ENCODE measurements at regions not wholly inside any gene's neighbourhood (a gene's known extent, or its start where the extent isn't known, plus 50 kb on each side); places are given as distances from the start of the nearest gene placed in this dataset.

DNA sequence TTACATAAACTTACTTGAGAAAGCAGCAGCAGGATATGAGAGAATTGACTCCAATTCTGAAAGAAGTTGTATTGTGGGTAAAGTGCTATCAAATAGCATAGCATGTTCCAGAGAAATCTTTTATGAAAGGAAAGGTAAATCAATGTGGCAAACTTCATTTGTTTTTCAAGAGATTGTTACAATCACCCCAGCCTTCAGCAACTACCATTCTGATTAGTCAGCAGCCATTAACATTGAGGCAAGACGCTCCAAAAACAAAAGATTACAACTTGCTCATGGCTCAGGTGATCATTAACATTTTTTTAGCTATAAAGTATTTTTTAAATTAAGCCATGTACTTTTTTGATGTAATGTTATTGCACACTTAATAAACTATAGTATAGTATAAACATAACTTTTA lies 357.2 kb downstream of the TMEM135 start:
- TF ChIP-seq, protein P1, sequence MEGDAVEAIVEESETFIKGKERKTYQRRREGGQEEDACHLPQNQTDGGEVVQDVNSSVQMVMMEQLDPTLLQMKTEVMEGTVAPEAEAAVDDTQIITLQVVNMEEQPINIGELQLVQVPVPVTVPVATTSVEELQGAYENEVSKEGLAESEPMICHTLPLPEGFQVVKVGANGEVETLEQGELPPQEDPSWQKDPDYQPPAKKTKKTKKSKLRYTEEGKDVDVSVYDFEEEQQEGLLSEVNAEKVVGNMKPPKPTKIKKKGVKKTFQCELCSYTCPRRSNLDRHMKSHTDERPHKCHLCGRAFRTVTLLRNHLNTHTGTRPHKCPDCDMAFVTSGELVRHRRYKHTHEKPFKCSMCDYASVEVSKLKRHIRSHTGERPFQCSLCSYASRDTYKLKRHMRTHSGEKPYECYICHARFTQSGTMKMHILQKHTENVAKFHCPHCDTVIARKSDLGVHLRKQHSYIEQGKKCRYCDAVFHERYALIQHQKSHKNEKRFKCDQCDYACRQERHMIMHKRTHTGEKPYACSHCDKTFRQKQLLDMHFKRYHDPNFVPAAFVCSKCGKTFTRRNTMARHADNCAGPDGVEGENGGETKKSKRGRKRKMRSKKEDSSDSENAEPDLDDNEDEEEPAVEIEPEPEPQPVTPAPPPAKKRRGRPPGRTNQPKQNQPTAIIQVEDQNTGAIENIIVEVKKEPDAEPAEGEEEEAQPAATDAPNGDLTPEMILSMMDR (IDR thresholded peaks at IDR 0.05; ENCODE audit: insufficient read depth, low read length, poor library complexity, severe bottlenecking): no peak
- H3K4me3 ChIP-seq (replicated peaks; ENCODE audit: low read depth, low read length): no peak overlapping the region
- H3K36me3 ChIP-seq (ENCODE audit: control insufficient read depth, insufficient read depth, low read length): no peaks in the 10 kb centered on the region
- no peak for DNase-seq (ENCODE audit: extremely low read depth, insufficient read length)
- H3K27me3 ChIP-seq (replicated peaks; ENCODE audit: control insufficient read depth, insufficient read depth, low read length): no peaks in the 10 kb centered on the region

DNA sequence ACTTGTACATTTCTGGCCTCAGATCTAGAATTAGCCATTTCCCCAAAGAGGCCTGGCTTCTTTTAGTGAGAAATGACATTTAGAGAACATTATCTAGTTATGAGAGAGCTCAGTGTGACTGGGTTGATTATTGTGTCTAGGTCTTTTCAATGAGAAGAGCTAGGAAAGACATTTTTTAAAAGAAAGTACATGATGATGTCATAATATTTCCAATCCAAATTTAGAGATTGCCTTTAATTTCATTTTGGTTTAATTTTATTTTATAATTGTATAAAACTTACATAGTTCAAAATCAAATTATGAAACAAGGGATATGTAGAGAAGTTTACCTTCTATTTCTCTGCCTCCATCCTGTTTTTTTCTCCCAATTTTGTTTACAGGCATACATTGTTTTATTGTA lies 354.9 kb downstream of the TMEM135 start:
- Histone ChIP-seq H3K4me3 (replicated peaks; ENCODE audit: low read depth, low read length) (no peak overlapping the region), H3K36me3 (ENCODE audit: control insufficient read depth, insufficient read depth, low read length) (no peaks in the 10 kb centered on the region), H3K27me3 (replicated peaks; ENCODE audit: control insufficient read depth, insufficient read depth, low read length) (no peaks in the 10 kb centered on the region)
- no peak for DNase-seq (ENCODE audit: extremely low read depth, insufficient read length)
- TF ChIP-seq, protein P1 (IDR thresholded peaks at IDR 0.05; ENCODE audit: insufficient read depth, low read length, poor library complexity, severe bottlenecking): no peak

DNA sequence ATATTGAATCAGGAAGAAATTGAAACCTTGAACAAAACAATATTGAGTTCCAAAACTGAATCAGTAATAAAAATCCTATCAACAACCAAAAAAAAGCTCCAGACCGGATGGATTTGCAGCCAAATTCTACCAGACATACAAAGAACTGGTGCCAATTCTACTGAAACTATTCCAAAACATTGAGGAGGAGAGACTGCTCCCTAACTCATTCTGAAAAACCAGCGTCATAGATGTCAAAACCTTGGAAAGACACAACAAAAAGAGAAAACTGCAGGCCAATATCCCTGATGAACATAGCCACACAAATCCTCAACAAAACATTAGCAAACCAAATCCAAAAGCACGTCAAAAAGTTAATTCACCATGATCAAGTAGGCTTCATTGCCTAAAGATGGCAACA lies 353.8 kb downstream of the TMEM135 start:
- Histone ChIP-seq H3K4me3 (replicated peaks; ENCODE audit: low read depth, low read length) (no peak overlapping the region), H3K27me3 (replicated peaks; ENCODE audit: control insufficient read depth, insufficient read depth, low read length) (no peaks in the 10 kb centered on the region), H3K36me3 (ENCODE audit: control insufficient read depth, insufficient read depth, low read length) (no peaks in the 10 kb centered on the region)
- DNase-seq (ENCODE audit: extremely low read depth, insufficient read length): no peak
- TF ChIP-seq, protein P1 (IDR thresholded peaks at IDR 0.05; ENCODE audit: insufficient read depth, low read length, poor library complexity, severe bottlenecking): no peak

DNA sequence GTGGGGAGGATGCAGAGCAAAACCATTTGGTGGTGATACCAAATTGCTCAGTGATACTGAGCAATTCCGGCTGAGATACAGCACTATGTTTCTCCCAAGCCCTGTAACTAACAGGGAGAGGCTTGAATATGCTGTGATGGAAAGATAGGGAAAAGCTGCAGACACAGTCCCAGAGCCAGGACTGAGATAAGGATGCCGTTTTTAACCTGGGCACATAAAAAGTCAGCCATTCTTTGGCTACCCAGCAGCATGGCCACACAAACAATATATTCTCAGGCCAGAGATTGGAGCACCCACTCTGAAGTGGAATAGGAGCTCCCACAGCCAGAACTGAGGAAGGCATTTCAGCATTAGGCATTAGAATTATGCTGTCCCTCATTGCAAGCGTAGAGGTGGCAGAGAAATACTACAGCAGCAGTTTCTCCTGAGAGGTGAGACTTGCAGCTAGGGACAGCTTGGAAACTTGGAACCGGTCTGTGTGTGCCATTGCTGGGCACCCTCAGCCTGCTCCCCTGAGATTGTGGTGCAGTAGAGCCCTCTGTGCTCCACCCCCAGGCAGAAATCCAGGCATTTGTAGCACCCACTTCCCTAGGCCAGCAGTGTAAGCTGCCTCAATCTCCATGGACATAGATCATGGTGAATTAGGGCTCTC lies 346.5 kb downstream of the TMEM135 start:
- Histone ChIP-seq H3K36me3 (ENCODE audit: control insufficient read depth, insufficient read depth, low read length) (no peaks in the 10 kb centered on the region), H3K27me3 (replicated peaks; ENCODE audit: control insufficient read depth, insufficient read depth, low read length) (no peaks in the 10 kb centered on the region), H3K4me3 (replicated peaks; ENCODE audit: low read depth, low read length) (no peak overlapping the region)
- TF ChIP-seq, protein P1 (IDR thresholded peaks at IDR 0.05; ENCODE audit: insufficient read depth, low read length, poor library complexity, severe bottlenecking): no peak
- no peak for DNase-seq (ENCODE audit: extremely low read depth, insufficient read length)

DNA sequence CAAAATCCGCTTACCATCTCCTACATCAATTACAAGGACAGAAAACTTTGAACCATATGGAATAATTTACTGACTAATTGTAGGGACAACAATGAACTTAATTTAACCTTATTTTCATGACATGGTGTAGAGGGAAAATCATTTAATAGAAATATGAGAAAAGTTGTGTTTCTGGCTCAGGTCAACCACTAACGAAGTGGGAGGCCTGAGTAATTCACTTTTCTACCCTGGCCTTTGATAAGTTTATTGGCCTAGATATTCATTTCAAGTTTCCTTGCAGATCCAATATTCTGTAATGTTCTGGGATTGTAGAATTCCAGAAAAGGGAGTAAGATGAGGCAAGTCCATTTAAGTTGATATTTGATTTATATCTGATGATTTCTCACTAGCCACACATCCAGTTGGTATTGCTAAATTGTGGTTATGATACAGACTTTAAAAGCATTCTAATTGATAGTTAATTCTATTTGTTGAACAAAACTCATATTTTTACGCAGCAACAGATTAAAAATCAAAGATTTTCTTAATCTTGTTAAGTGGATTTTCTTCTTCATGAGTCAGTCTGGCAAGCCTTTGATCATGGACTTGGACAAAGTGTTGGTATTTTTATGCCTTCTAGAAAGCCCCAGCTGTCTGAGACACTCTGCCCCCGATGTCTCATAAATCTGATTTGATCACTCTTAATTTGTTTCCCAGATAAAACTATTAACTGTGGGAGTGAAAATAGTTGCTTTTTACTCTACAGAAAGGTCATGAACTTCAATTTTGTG lies 336.5 kb downstream of the TMEM135 start:
- Histone ChIP-seq H3K36me3 (ENCODE audit: control insufficient read depth, insufficient read depth, low read length) (no peaks in the 10 kb centered on the region), H3K4me3 (replicated peaks; ENCODE audit: low read depth, low read length) (no peak overlapping the region), H3K27me3 (replicated peaks; ENCODE audit: control insufficient read depth, insufficient read depth, low read length) (no peaks in the 10 kb centered on the region; the same call in 1 of the 2 replicates)
- TF ChIP-seq, protein P1 (IDR thresholded peaks at IDR 0.05; ENCODE audit: insufficient read depth, low read length, poor library complexity, severe bottlenecking): no peak
- no peak for DNase-seq (ENCODE audit: extremely low read depth, insufficient read length)
